SU-DHL-6 (cell line): ENCODE measurements at regions not wholly inside any gene's neighbourhood (a gene's known extent, or its start where the extent isn't known, plus 50 kb on each side); places are given as distances from the start of the nearest gene placed in this dataset.

Experiments
- H2AFZ ChIP-seq: fragments of 200-600 bp; sonication (generic); 2 replicates; pipeline ENCODE4 v1.6.1; 2014; ENCODE audit warnings: low read depth, mild to moderate bottlenecking, moderate library complexity, mixed read lengths, antibody characterized with exemption, low read length; ENCODE audit not compliant: severe bottlenecking
- H3F3A ChIP-seq: fragments of 200-600 bp; shearing (Covaris generic); 2 replicates; pipeline ENCODE4 v1.6.0; 2016; ENCODE audit warnings: antibody characterized with exemption, mild to moderate bottlenecking; ENCODE audit not compliant: insufficient read depth
- H3K27ac ChIP-seq: fragments of 200-600 bp; sonication (generic); 2 replicates; pipeline ENCODE4 v1.5.1; 2016; ENCODE audit warnings: low read depth, mild to moderate bottlenecking, low read length, moderate library complexity, mixed read lengths
- H3K27me3 ChIP-seq: fragments of 200-600 bp; sonication (generic), shearing (Covaris generic); 2 replicates; pipeline ENCODE4 v1.6.0; 2014; ENCODE audit warnings: mild to moderate bottlenecking, low read length
- H3K36me3 ChIP-seq: fragments of 200-600 bp; sonication (generic); 2 replicates; pipeline ENCODE4 v1.6.1; 2014; ENCODE audit warnings: mild to moderate bottlenecking, low read length, mixed read lengths
- H3K4me2 ChIP-seq: fragments of 300-600, 200-600 bp; shearing (Covaris generic), sonication (generic); 2 replicates; pipeline ENCODE4 v1.6.0; 2014; ENCODE audit warnings: low read length, low read depth, mild to moderate bottlenecking; ENCODE audit not compliant: poor library complexity, severe bottlenecking
- H3K4me3 ChIP-seq: fragments of 200-600 bp; sonication (generic); 2 replicates; pipeline ENCODE4 v1.5.1; 2014; ENCODE audit warnings: antibody characterized with exemption, low read length, mild to moderate bottlenecking, mixed read lengths; ENCODE audit not compliant: insufficient read depth, poor library complexity, severe bottlenecking
- H3K79me2 ChIP-seq: fragments of 200-600 bp; sonication (generic); 2 replicates; pipeline ENCODE4 v1.6.1; 2014; ENCODE audit warnings: mild to moderate bottlenecking, low read length, moderate library complexity; ENCODE audit not compliant: insufficient read depth
- H3K9ac ChIP-seq: fragments of 200-600 bp; sonication (generic); 2 replicates; pipeline ENCODE4 v1.7.0; 2014; ENCODE audit warnings: mild to moderate bottlenecking, low read length
- H3K9me2 ChIP-seq: fragments of 200-600 bp; sonication (generic); replicated peaks from 2 replicates; pipeline ENCODE4 v1.6.1; 2014; ENCODE audit warnings: low read length; ENCODE audit not compliant: insufficient read depth
- H3K9me3 ChIP-seq: fragments of 200-600 bp; sonication (generic); 2 replicates; pipeline ENCODE4 v1.6.1; 2014; ENCODE audit warnings: low read length, mixed read lengths; ENCODE audit not compliant: insufficient read depth
- H4K20me1 ChIP-seq: fragments of 200-600 bp; sonication (generic); 2 replicates; pipeline ENCODE4 v1.6.1; 2014; ENCODE audit warnings: low read depth, mild to moderate bottlenecking, antibody characterized with exemption, low read length, moderate library complexity, mixed read lengths
- CTCF ChIP-seq: fragments of 200-600 bp; sonication (generic); IDR thresholded peaks from one replicate; pipeline ENCODE4 v1.5.1; 2017; ENCODE audit warnings: antibody characterized with exemption, mild to moderate bottlenecking, low read length, moderate library complexity; ENCODE audit not compliant: insufficient read depth, poor library complexity, severe bottlenecking
- EZH2phosphoT487 ChIP-seq: fragments of 200-600 bp; sonication (generic), shearing (Covaris generic); conservative IDR thresholded peaks from 2 replicates; pipeline ENCODE4 v1.6.1; 2018; ENCODE audit warnings: mild to moderate bottlenecking, antibody characterized with exemption, low read length, moderate library complexity, mixed read lengths

DNA sequence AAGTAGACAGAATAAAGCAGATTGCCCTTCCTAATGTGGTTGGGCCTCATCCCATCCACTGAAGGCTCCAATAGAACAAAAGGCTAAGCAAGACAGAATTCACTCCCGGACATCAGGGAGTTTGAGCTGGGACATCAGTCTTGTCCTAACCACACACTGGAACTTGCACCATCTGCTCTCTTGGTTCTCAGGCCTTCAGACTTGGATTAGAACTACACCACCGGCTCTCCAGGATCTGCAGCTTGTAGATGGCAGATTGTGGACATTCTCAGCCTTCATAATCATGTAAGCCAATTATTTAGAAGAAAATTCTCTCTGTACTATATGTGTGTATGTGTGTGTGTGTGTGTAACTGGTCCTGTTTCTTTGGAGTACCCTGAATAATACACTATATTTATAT, 394.7 kb upstream of the LMCD1 start:
- Histone ChIP-seq H3K79me2 (no peaks in the 10 kb centered on the region), H3K9ac (no peak overlapping the region), H3K9me2 (no peaks in the 10 kb centered on the region), H3K36me3 (no peaks in the 10 kb centered on the region), H3K4me2 (no peak overlapping the region), H2AFZ (no peak overlapping the region), H4K20me1 (no peaks in the 10 kb centered on the region), H3K9me3 (no peaks in the 10 kb centered on the region), H3K27me3 (no peaks in the 10 kb centered on the region), H3F3A (no peaks in the 10 kb centered on the region), H3K27ac (no peak overlapping the region), H3K4me3 (no peak overlapping the region)
- TF ChIP-seq EZH2phosphoT487, result no peak
- TF ChIP-seq CTCF, result no peak

DNA sequence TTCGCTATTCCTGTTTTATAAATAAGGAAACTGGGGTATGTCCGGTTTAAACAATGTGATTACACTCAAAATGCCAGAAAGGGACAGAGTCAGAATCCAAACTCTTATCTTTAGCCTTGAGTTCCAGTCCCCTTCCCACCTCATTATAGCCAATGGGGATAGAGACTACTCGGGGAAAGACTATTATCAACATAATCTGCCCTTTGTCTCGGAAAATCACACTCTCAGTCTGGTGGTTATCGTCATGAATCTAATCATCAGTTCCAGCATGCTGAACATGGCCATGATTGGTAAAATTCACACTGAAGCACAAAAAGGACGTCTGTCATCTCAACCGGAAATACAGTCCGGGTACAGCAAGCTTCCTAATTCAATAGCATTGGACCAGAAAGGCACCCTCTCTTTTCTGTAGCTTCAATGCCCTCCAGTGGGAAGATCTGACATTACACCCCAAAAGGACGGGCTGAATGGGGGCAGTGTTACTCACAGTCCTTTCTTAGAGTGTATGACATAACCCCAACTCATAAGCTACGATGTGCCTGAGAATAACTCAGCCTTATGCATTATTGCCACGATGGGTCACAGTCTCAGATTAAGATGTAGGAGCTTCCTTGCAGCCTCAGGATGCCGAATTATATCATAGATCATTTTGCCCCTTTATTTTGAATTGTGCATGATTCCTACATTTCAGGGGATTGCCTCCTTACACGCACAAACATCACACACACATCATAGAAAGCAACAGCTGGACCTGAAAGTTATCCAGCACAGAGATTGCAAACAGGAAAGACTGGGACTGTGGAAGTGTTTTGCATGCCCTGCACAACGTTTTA, 390.4 kb upstream of the LMCD1 start:
- H3K4me3 ChIP-seq, result no peak overlapping the region
- no peaks in the 10 kb centered on the region for H3F3A ChIP-seq
- H3K9ac ChIP-seq, result no peak overlapping the region
- no peak overlapping the region for H3K27ac ChIP-seq
- no peak overlapping the region for H3K4me2 ChIP-seq
- H3K79me2 ChIP-seq, result no peaks in the 10 kb centered on the region
- H3K36me3 ChIP-seq, result no peaks in the 10 kb centered on the region
- TF ChIP-seq EZH2phosphoT487 (no peak), CTCF (peak; percentile 46)
- H3K9me3 ChIP-seq, result no peaks in the 10 kb centered on the region
- H2AFZ ChIP-seq, result no peak overlapping the region
- no peaks in the 10 kb centered on the region for H3K27me3 ChIP-seq
- no peaks in the 10 kb centered on the region for H4K20me1 ChIP-seq
- H3K9me2 ChIP-seq, result no peaks in the 10 kb centered on the region

- Histone ChIP-seq H4K20me1 (no peaks in the 10 kb centered on the region), H3K79me2 (no peaks in the 10 kb centered on the region), H3K9ac (no peak overlapping the region), H3K4me2 (no peak overlapping the region), H3K9me2 (no peaks in the 10 kb centered on the region), H3K9me3 (no peaks in the 10 kb centered on the region), H3K27ac (no peak overlapping the region), H3F3A (no peaks in the 10 kb centered on the region), H3K36me3 (no peaks in the 10 kb centered on the region), H3K27me3 (no peaks in the 10 kb centered on the region), H3K4me3 (no peak overlapping the region), H2AFZ (no peak overlapping the region)
- no peak for TF ChIP-seq EZH2phosphoT487
- no peak for TF ChIP-seq CTCF
Measured at GRCh38 chr3:8112587-8112986, 389.0 kb upstream of the LMCD1 start.
